HG02943 (cell line): ENCODE measurements at regions not wholly inside any gene's neighbourhood (a gene's known extent, or its start where the extent isn't known, plus 50 kb on each side); places are given as distances from the start of the nearest gene placed in this dataset.
A peak's percentile ranks its signal among the peaks of the same experiment; 100 is the strongest.

Experiments used
- ATAC-seq: cut with Tn5 transposase; IDR thresholded peaks from one replicate; pipeline ENCODE4 v1.9.1; 2021; ENCODE audit warnings: mild to moderate bottlenecking, low read depth, moderate library complexity; ENCODE audit not compliant: unreplicated experiment

DNA sequence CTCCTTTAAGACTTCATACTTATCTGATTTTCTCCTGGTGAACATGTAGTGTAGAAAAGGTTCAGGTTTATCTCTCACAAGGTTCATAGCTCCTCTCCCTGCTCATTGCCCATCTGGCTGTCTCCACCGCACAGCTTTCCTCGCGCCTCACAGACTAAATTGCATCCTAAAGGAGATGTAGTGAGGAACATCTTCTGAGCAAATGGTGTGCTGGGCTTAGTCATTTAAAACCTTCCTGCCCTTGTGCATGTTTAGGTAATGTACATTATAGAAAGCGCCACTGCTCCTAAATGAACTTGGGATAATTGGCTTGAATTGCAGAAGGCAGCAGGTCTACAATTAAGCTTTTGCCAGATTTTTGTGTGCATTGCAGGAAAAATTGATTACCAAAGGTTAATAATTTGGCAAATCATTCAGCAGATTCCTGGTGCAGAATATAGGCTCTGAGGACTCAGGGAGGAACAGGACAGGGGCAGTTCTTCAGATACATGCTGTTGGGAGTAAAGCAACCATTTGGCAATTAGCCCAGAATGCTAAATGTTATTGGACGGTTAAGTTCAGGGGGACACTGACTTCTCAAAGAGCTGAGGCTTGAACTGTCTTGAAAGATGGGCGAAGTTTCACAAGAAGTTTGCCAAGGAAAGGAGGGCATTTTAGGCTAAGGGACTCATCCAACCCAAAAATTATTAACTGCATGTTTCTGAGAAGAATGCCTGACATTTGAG lies 108.4 kb upstream of the CLDN10 start:
- no peak for ATAC-seq

GRCh38 chr13:95445131-95445530 lies 107.4 kb upstream of the CLDN10 start:
- no peak for ATAC-seq

GRCh38 chr13:95447814-95448213 lies 104.7 kb upstream of the CLDN10 start:
- no peak for ATAC-seq

DNA sequence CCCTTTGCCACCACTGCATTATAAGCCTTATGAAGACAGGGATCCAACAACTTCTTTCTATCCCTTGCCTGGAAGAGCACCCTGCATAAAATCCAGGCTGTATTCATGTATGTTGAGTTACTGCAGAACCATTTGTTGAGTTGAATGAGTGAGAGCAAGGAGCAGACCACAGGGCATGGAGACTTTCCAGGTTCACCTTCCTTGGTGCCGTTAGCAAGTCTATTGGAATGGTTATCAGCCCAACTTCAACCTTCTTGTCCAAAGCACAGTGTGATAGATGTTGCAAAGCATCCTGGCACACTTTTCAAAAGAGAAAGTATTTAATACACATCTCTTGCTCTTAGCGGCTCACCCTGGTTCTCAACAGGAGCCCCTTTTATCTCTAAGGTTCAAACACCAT lies 100.9 kb upstream of the CLDN10 start:
- no peak for ATAC-seq

DNA sequence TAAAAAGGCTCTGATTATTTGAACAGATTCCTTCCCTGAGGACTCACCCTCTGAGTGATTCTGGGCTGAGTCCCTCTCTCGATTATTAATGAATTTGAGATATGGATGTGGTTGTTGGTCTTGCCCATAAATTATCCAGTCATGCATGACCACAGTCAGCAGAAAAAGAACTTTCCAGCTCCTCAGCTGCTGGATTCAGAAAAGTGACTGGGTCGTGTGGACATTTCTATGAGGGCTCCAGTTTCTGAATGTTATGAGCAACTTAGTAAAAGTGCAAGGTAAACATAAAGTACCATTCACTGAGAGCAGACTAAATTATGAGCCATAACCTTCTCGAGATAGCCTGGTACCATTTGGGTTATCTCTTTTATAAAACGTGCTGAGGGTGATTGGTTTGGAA lies 100.1 kb upstream of the CLDN10 start:
- no peak for ATAC-seq

GRCh38 chr13:95455782-95456181 lies 96.7 kb upstream of the CLDN10 start:
- ATAC-seq, result no peak

- peak; percentile 2 for ATAC-seq
Observed at GRCh38 chr13:95456815-95457214, 95.7 kb upstream of the CLDN10 start.

DNA sequence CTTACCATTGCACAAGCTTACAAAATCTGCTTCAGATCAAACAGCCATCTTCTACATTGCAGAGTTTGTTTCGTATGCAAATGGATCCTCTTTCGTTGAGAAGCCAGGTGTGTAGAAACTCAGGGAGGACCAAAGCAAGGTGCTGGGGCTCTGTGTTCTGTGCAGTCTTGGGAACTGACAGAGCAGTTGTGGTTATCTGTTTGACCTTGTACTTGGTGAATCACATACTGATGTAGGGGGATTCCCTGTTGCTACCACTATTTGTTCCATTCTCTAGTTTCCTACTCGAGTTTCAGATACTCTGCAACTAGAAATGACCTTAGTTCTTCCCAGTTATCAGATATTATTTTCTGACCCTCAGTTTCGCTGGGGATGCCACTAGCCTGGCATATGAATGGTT lies 95.2 kb upstream of the CLDN10 start:
- peak; percentile 98 for ATAC-seq

GRCh38 chr13:95462801-95463200 lies 89.7 kb upstream of the CLDN10 start:
- ATAC-seq, result no peak

- ATAC-seq, result no peak
Observed at GRCh38 chr13:95463531-95463930, 89.0 kb upstream of the CLDN10 start.

GRCh38 chr13:95470574-95471366 lies 81.8 kb upstream of the CLDN10 start:
- no peak for ATAC-seq

GRCh38 chr13:95471960-95472359 lies 80.6 kb upstream of the CLDN10 start:
- ATAC-seq, result no peak

- no peak for ATAC-seq
Observed at GRCh38 chr13:95474992-95475391, 77.5 kb upstream of the CLDN10 start.

DNA sequence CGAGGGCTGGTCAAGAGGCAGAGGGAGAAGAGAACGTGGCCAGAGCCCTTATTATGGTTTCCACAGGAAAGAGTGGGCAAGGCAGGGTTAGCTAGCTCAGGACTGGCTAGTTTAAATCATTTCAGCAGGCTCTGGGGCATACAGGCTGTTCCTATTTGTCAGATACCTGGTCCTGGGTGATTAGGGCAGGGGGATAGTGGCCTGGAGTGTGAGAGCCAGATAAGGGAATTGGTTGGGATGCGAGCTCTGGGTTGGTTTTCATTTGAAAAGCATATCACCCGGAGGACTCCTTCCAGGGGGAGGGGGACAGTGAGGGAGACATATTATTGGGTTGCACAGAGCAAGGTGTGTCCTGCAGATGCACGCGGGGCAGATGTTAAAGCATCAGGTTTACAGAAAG lies 75.3 kb upstream of the CLDN10 start:
- no peak for ATAC-seq

GRCh38 chr13:95479731-95480130 lies 72.8 kb upstream of the CLDN10 start:
- ATAC-seq, result no peak

GRCh38 chr13:95480131-95480545 lies 72.4 kb upstream of the CLDN10 start:
- ATAC-seq, result no peak

GRCh38 chr13:95480791-95481780 lies 71.4 kb upstream of the CLDN10 start:
- no peak for ATAC-seq

DNA sequence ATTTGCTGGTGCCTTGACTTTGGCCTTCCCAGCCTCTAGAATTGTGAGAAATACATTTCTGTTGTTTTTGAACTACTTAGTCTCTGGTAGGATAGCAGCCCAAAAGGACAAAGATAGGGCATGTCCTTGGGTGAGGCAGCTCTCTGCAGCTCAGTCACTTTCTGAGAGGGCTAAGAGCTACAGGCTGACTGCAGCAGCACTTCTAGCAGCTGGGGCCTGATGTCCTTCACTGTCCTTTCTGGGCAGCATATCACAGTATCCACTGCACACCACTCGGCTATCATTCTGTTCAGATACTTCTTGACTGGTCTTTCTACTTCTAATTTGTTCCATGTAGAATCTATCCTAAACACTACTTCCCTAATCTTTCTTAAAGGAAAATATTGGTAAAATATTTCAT lies 68.5 kb upstream of the CLDN10 start:
- ATAC-seq, result no peak

DNA sequence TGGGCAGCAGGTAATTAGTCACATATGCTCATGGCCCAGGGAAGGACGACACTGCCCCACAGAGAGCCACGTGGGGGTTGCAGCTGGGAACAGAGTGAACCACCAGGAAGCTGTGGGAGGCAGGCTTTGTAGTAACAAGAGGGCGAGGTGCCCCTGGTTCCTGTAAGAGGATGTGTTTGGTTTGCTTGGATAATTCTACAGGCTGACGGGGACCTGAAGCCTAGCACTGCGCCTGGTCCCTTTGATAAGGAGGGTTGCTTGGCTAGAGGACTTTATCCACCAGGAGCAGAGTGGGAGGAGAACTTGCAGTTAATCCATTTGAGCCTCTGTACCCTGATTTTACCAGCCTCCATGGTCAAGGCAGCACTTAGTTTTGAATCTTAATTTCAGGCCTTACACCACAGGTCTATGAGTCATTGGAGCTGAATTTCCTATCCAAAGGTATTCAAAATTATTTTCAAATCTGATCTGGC lies 67.4 kb upstream of the CLDN10 start:
- no peak for ATAC-seq

DNA sequence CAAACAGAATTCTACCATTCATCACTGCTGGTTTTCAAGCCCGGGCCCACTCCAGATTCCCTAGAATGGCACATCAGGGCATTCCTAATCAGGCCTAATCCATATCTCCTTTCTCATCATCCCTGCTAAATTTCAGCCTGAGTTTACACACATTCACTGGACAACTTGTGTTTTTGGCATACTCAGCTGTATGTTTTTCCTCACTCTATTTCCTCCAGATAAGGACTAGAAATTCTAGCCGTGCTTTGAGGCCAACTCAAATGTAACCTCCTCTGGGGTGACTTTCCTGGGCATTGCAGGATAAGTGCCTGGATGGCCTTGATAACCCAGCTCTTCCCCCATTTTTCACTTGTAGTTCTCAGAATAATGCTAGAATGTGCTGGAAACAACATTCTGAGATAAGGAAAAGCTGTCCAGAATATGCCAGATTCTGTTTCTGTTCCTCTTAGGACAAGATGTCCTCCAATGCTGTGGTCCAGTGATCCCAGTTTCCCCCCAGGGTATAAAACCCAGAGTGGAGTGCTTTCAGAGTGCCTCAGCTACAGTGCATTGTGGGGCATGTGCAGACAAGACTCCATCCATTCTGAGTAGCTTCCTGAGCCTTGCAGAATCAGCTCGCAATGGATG lies 66.9 kb upstream of the CLDN10 start:
- no peak for ATAC-seq
